Endodermal cell (in vitro differentiated cells): ENCODE measurements at regions not wholly inside any gene's neighbourhood (a gene's known extent, or its start where the extent isn't known, plus 50 kb on each side); places are given as distances from the start of the nearest gene placed in this dataset.

Experiments
- DNase-seq: peaks from one replicate; pipeline ENCODE4 v3.0.0-alpha.2; 2017
- H3K27ac ChIP-seq: 2 replicates; pipeline ENCODE4 v1.5.1; 2013; ENCODE audit warnings: mild to moderate bottlenecking, low read depth, low read length, moderate library complexity
- H3K27me3 ChIP-seq: 2 replicates; pipeline ENCODE4 v1.6.1; 2013; ENCODE audit warnings: mild to moderate bottlenecking, low read length, moderate library complexity; ENCODE audit not compliant: insufficient read depth, control insufficient read depth, poor library complexity, severe bottlenecking
- H3K36me3 ChIP-seq: 2 replicates; pipeline ENCODE4 v1.7.0; 2013; ENCODE audit warnings: mild to moderate bottlenecking, low read length, moderate library complexity; ENCODE audit not compliant: control insufficient read depth, insufficient read depth
- H3K4me1 ChIP-seq: one replicate; pipeline ENCODE4 v1.7.0; 2013; ENCODE audit warnings: low read length; ENCODE audit not compliant: control insufficient read depth, insufficient read depth
- H3K4me3 ChIP-seq: 2 replicates; pipeline ENCODE4 v1.5.1; 2013; ENCODE audit warnings: mild to moderate bottlenecking, low read length, moderate library complexity
- H3K9ac ChIP-seq: 2 replicates; pipeline ENCODE4 v1.6.1; 2013; ENCODE audit warnings: mild to moderate bottlenecking, low read length, moderate library complexity; ENCODE audit not compliant: poor library complexity, severe bottlenecking; ENCODE audit errors: extremely low read depth
- H3K9me3 ChIP-seq: 2 replicates; pipeline ENCODE4 v1.6.1; 2013; ENCODE audit warnings: mild to moderate bottlenecking, low read length, moderate library complexity; ENCODE audit not compliant: control insufficient read depth
- H3K27ac Mint-ChIP-seq: 2 replicates; pipeline ENCODE4 v1.8.0; 2020; ENCODE audit warnings: mixed read lengths
- H3K27me3 Mint-ChIP-seq: 2 replicates; pipeline ENCODE4 v1.8.0; 2021; ENCODE audit warnings: mild to moderate bottlenecking, mixed read lengths; ENCODE audit not compliant: insufficient read depth
- H3K36me3 Mint-ChIP-seq: 2 replicates; pipeline ENCODE4 v1.8.0; 2020; ENCODE audit warnings: low read depth, mixed read lengths
- H3K4me1 Mint-ChIP-seq: 2 replicates; pipeline ENCODE4 v1.8.0; 2020; ENCODE audit warnings: mixed read lengths
- H3K4me3 Mint-ChIP-seq: 2 replicates; pipeline ENCODE4 v1.8.0; 2020; ENCODE audit warnings: mild to moderate bottlenecking, moderate library complexity, mixed read lengths
- H3K9me3 Mint-ChIP-seq: 2 replicates; pipeline ENCODE4 v1.8.0; 2020; ENCODE audit warnings: mild to moderate bottlenecking, mixed read lengths
- WGBS, 2 experiments: methylation state at CpG; one replicate each; pipeline versions ENCODE4 v1.1.5 to v1.1.7; 2013; ENCODE audit warnings: missing lambda C conversion rate in 2 of 2, mixed read lengths in 1 of 2; ENCODE audit not compliant: insufficient coverage in 1 of 2, insufficient read length in 1 of 2; 5-methylcytosine and 5-hydroxymethylcytosine counted together
- TF ChIP-seq, protein P1 (sequence below): fragments of 200-600 bp; sonication (generic); conservative IDR thresholded peaks from 2 replicates; pipeline ENCODE4 v1.5.0; 2021; ENCODE audit warnings: antibody characterized with exemption, mild to moderate bottlenecking

- H3K9me3 ChIP-seq: no peaks in the 10 kb centered on the region
- no peak overlapping the region for H3K4me3 ChIP-seq
- H3K9ac ChIP-seq: no peak overlapping the region
- Mint-ChIP-seq H3K4me1 (no peaks in the 10 kb centered on the region), H3K27me3 (peaks cover 7% of the 10 kb centered on the region), H3K4me3 (no peak overlapping the region), H3K36me3 (no peaks in the 10 kb centered on the region), H3K9me3 (no peaks in the 10 kb centered on the region), H3K27ac (no peak overlapping the region)
- H3K4me1 ChIP-seq: no peaks in the 10 kb centered on the region
- H3K27ac ChIP-seq: no peak overlapping the region
- WGBS, 2 experiments: 83 to 100% methylated on average over 2 of the region's 2 CpGs
- DNase-seq: no peak
- H3K36me3 ChIP-seq: no peaks in the 10 kb centered on the region
- peaks cover 24% of the 10 kb centered on the region for H3K27me3 ChIP-seq
- TF ChIP-seq, protein P1, sequence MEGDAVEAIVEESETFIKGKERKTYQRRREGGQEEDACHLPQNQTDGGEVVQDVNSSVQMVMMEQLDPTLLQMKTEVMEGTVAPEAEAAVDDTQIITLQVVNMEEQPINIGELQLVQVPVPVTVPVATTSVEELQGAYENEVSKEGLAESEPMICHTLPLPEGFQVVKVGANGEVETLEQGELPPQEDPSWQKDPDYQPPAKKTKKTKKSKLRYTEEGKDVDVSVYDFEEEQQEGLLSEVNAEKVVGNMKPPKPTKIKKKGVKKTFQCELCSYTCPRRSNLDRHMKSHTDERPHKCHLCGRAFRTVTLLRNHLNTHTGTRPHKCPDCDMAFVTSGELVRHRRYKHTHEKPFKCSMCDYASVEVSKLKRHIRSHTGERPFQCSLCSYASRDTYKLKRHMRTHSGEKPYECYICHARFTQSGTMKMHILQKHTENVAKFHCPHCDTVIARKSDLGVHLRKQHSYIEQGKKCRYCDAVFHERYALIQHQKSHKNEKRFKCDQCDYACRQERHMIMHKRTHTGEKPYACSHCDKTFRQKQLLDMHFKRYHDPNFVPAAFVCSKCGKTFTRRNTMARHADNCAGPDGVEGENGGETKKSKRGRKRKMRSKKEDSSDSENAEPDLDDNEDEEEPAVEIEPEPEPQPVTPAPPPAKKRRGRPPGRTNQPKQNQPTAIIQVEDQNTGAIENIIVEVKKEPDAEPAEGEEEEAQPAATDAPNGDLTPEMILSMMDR: no peak
Observed at GRCh38 chr9:108519437-108519836, 336.3 kb downstream of the ACTL7B start.

GRCh38 chr9:108517651-108518365 is 338.0 kb downstream of the ACTL7B start:
- 84 to 90% methylated on average over 7 to 9 of the region's 9 CpGs for WGBS, 2 experiments
- Histone ChIP-seq H3K9ac (no peak overlapping the region), H3K4me1 (no peaks in the 10 kb centered on the region), H3K36me3 (no peaks in the 10 kb centered on the region), H3K9me3 (no peaks in the 10 kb centered on the region), H3K27ac (no peak overlapping the region), H3K4me3 (no peak overlapping the region), H3K27me3 (peaks cover 21% of the 10 kb centered on the region)
- TF ChIP-seq, protein P1: no peak
- Mint-ChIP-seq H3K4me1 (peaks cover under 1% of the 10 kb centered on the region), H3K9me3 (no peaks in the 10 kb centered on the region), H3K27ac (no peak overlapping the region), H3K27me3 (peaks cover 7% of the 10 kb centered on the region), H3K36me3 (no peaks in the 10 kb centered on the region), H3K4me3 (no peak overlapping the region)
- no peak for DNase-seq

DNA sequence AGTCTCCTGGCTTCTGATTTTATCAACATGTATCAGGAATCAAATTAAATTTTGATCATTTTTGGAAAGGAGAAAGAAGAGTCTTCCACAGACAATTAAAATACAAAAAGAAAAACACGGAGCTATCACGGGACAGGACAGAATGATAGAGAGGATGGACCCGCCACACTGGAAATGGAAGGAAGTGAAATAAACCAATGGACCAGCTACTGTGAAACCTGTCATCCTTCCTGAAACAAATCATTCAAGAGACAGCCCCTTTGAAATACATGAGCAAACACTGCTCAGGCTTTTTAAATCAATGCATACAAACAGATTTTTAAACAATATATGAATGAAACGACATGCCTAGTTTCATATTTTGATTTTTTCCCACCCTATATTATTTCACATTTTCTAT is 339.4 kb downstream of the ACTL7B start:
- no peak overlapping the region for H3K9ac ChIP-seq
- 94 to 100% methylated on average over 2 to 4 of the region's 4 CpGs for WGBS, 2 experiments
- no peaks in the 10 kb centered on the region for H3K4me1 ChIP-seq
- H3K9me3 ChIP-seq: no peaks in the 10 kb centered on the region
- H3K27me3 ChIP-seq: peaks cover 7% of the 10 kb centered on the region
- no peak for DNase-seq
- Mint-ChIP-seq H3K9me3 (no peaks in the 10 kb centered on the region), H3K4me3 (no peak overlapping the region), H3K36me3 (no peaks in the 10 kb centered on the region), H3K4me1 (peaks cover 5% of the 10 kb centered on the region), H3K27me3 (peaks cover 5% of the 10 kb centered on the region), H3K27ac (no peak overlapping the region)
- no peaks in the 10 kb centered on the region for H3K36me3 ChIP-seq
- TF ChIP-seq, protein P1: no peak
- no peak overlapping the region for H3K27ac ChIP-seq
- H3K4me3 ChIP-seq: no peak overlapping the region
